GM19238 (cell line): ENCODE measurements at regions not wholly inside any gene's neighbourhood (a gene's known extent, or its start where the extent isn't known, plus 50 kb on each side); places are given as distances from the start of the nearest gene placed in this dataset.
A peak's percentile ranks its signal among the peaks of the same experiment; 100 is the strongest.
"Not testable (repeated sequence)": the region's sequence is repeated elsewhere in the genome, so short reads cannot be mapped to it uniquely, and the experiment has no call there.

Experiments
- DNase-seq: peaks from one replicate; pipeline ENCODE4 v3.0.0; 2011; ENCODE audit warnings: low spot score; ENCODE audit not compliant: insufficient read length

DNA sequence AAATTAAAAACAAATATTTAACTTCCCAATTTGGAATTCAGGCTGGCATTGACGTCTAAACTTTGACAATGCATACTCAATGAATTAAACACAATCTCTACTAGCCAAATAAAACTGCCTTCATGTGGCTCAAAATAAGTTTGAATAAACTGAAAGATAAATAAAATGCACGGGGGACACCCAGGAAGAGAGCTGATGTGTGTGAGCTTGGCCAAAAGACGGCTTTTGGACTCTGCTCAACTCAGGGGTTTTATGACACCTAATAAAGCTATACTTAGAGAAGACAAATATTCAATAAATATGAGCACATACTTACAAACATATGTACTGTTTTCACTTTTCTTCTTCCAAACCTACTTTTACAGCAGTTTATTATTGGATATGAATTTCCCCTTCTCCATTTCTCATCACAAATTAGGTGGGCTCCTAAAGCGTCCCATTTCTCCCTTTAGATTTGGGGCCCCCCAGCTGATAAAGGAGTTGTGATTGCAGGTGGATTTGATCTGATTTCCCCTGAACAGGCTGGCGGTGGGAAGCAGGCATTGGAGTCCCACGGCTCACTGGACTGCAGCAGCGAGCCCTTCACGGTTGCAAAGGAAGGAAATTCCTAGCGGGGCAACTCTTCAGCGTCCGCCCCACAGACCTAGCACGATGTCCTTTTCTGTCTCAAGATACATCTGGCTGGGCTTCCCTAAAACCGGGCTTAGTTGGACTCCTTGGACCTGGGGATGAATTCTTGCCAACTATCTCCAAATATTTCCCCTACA is 79.6 kb downstream of the INSIG1 start:
- DNase-seq, result no peak

DNA sequence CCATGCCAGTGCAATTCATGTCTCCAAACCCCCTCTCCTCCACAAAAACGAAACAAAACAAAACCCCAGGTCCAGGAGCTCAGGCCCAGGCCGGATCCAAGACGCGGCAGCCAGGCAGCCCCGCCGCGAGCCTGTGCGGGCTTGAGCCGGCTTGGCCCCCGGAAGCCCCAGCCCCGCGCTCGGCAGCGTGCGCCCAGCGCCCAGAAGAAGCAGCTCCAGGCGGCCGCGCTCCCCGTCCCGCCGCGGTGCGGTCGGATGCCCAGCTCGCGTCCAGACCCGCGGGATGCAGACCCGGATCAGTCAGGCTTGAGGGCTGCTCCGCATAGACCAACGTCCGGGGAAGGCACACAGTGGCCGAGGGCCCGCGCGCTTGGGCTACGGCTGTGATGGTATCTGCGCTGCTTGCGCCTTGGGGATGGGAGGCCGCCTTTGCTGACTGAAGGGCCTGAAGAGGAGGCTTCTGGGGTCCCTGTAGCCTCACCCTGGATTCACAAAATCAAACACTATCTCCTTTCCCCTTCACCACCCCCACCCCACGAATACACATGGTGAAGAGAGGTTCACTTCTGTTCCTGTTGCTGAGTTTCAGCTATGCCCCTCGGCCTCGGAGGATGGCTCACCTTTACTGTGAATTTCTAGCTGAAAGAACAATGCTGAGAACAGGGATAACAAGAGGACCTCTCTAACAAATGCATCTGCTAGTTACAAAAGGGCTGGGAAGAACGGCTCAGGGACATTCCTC is 79.9 kb upstream of the EN2 start:
- DNase-seq, result no peak

DNA sequence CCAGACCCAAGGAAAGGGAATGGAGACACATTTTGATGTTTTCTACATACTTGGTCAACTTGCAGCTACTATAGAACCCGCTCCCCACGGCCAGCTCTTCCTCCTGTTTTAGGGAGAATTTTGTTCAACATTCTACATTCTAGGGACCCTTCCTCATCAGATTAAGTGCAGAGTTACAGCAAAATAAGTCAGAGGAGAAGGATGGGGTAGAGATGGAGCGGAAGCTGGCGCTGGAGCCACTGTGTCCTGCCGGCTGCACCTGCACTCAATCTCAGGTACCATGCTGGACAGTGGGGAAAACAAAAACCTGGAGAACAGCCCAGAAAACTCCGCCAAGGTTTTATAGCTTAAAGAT is 79.4 kb upstream of the EN2 start:
- DNase-seq, result no peak

DNA sequence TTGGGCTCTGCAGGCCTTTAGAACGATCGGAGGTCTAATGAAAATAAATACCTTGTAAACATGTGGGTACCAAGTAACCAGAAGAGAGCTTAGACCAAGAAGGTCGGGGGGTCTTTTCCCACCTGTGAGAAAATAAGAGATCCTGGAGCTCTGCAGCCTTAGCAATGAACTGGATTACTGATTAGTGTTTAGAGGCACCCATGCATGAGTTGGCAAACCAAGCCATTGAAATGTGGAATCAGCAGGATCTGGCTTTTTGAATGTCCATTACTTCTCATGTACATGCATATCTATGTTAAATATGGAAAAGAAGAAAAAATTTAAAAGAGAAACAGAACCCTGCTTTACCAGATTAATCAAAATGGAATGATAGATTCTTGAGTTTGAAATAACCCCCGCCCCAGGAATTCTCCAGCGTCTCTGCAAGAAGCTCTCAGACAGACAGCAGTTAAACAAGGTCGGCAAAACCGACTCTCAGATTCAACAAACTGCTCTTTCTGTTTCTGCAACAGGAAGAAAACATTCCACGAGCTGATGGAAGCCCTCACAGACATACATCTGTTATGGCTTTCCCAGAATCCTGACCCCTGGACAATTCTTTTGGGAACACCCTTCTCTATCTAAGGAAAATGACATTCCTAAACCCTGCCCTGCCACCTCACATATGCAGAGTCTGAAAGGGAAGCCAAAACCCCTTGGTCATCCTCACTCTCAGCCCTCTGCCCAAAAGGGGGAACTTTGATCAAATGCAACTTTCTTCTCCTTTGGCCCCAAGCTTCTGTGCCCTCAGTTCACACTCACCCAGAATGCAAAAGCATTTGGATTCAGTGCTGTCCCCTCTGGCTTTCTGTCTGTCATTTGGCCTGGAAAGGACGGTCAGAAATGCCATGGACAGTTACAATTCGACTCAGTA is 78.7 kb upstream of the EN2 start:
- DNase-seq, result no peak

DNA sequence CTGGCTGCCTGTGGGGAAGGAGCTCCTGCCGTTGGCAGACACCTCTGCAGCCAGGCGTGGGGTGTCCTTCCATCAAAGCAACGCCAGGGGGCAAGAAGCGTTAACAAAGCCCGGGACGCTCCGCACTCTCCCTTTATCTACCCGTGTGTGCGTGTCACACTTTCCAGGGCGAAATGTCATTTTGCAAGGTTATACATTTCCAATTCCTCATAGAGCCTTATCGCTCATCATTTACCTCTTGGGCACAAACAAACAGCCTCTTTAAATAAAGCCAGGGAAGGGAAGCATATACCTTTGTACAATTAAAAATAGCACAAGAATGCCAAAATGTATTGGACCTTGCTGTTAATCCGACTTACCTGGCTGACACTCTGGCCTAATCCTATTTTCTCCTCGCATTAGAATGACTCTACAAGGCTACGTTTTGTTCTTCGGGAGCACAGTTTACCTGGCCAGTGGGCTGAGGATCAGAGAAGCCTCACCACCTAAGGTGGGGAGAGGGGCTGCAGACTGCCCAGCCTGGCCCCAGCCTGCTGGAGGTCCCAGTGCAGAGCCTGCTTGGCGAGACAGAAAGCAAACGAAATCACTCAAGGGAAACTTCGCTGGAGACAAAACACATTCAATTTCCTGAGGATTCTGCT is 77.6 kb upstream of the EN2 start:
- DNase-seq, result peak; percentile 91

DNA sequence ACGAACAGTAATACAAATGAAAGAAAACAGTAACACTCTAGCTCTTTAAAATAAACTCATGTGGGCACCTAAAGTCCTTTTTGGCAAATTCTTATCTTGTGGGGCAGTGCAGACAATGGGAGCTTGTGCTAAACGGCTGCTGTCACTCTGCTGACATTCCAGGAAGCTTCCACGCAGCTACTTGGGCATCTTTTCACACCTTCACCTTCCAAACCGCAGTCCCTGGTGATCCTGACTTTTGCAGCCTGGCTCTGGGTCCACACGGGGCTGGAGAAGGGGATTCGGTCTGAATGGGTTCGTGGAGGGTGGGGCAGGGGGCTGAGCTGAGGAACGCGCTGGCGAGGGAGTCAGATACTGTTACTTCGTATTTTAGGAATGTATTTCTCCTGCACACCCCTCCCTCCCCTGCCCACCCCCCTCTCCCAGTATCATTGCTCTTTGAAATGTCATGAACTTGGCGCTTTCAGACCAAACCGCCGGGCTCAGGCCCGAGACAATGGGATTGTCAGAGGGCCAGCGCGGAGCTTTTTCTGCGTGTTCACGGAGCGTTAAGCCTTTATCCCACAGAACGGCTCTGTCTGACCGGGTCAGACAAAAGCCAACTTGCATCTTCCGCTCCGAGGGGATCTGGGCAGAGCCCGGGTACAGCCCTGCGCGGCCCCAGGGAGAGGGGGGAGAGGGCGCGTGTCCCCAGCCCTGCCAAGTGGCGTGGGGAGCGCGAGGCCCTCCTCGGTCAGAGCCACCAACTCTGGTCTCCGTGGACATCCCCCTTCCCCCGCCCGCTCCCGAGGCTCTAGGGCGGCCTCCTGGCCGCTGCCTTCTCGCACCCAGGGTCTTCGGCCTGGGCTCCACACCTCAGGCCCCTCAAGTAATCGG is 76.7 kb upstream of the EN2 start:
- DNase-seq, result no peak

DNA sequence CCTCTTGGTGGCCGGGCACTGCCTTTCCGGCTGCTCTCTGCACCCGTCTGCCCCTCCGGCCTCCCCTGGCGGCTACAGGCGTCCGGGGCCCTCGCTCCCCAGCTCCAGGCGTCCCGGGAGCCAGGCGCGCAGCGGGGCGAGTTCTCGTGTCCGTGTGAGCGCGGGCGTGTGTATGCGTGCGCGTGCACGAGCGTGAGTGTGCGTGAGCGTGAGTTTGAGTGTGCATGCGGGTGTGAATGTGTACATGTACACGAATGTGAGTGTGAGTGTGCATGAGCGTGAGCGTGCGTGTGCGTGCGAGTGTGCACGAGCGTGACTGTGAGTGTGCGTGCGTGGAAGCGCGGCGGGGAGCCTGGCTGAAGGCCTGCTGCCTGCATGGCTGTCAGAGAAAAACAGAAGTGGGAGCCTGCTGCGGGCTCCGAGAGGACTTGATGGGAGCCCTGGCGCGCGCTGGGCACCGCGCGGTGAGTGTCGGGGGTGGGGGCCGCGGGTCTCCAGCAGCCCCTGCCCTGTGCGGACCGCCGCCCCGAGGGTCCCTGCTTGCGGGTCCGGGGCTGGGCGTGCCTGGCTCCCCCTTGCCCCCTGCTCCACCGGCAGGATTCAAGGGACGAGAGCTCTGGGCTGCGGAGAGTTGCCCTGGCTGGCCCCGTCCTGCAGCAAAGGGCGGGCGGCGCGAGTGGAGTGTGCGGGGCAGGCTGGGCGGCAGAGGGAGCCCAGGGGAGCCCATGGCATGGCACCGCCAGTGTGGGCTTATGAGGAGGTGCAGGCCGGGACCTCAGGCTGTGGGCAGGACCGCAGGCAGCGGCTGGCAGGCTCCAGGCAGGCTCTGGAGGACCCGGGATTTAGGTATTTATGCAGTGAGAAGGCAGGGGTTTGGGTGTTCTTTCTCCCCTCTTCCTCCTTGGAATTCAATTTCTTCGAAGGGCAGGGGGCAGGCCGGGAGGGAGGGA is 75.8 kb upstream of the EN2 start:
- DNase-seq, result no peak

DNA sequence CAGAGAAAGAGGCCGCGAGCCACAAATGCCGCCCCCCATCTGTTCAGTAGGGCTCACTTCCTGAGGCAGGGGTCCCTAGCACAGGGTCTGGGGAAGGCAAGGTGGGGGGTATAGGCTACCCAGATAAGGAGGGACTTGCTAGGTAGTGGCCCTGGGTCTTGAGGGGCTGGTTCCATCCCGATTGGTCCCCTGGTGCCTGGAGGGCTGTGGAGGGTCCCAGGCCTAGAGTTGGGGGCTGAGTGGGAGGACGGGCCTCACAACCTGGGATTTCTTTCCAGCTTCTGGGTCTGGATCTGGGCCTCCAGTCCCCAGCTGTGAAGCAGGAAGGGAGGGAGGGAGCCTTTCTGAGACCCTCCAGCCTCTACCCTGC is 75.1 kb upstream of the EN2 start:
- DNase-seq, result no peak

DNA sequence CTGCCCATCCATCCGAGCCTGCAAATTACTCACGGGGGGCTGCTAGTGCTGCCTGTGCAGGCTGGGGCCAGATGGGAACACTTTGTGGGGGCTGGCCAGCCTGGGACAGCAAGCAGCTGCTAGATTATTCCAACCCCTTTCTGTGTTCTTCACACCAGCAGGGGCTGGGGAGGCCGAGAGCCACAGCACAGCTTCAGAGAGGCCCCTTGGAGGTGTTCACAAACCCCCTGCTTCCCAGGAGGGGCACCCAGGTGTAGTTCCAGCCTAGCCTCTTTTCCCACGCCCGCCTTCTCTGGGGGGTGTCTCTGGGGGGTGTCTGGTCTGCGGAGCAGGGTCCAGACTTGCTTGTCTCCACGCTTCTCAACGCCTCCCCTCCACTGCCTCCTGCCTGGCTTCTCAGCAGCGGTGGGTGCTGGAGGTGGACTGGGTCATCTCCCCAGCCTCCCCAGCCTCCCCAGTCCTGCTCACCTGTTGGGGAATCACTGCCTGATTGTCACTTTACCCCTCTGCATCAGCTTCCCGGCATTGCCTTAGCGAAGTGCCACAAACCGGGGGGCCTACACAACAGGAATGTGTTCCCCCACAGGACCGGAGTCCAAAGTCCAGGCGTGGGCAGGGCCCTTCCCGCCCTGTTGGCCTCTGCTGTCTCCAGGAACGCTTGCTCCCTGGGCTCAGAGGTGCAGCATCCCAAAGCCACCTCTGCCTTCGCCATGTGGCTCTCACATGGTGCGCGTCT is 74.0 kb upstream of the EN2 start:
- no peak for DNase-seq

DNA sequence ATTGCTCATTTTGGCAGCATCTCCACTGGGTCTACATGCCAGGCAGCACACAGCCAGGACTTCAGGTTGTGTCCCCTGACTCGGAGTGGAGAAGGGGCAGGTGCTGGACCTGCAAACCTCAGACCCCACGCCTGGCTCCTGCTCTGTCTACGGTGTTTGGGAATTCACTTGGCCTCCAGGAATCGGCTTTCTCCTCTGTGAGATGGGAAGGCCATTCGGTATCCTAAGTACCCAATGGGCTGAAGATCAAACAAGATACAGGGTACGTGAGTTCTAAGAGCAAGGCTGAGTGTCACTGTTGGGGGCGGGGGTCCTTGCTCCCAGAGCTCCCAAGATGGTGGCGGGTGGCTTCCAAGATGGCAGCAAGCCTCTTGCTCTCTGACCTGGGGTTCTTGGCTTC is 73.2 kb upstream of the EN2 start:
- DNase-seq, result no peak

DNA sequence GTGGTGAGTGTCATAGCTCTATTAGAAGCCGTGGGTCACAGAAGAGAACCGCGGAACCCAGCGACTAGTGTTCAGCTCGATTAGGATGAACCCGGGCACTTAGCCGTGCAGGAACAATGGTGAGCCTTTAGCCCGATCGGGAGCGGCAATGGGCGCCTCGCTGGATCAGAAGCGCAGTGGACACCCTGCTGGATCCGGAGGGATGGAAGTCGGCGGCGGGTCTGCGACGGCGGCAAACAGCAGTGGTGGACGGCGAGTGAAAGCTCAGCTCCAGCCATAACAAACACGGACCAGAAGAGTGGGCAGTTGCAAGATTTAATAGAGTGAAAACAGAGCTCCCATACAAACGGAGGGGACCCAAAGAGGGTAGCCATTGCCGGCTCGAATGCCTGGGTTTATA is 72.7 kb upstream of the EN2 start:
- DNase-seq, result not testable (repeated sequence)

DNA sequence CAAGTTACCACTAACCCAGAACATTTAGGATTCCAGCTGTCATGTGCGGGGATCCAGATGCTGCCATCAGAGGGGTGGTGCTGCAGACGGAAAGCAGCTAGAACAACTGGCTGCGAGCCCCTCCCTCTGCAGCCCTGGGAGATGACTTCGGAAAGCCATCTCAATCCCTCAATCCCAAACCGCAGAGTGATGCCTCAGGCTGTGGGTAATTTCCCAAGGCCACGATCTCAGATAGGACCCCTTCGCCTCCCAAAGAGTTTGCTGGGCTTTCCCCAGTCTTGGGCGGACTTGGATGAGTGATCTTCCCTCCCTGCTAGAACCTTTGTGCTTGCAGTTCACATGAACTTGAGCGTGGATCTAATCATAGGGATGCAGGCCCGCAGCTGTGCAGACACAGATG is 71.3 kb upstream of the EN2 start:
- no peak for DNase-seq

DNA sequence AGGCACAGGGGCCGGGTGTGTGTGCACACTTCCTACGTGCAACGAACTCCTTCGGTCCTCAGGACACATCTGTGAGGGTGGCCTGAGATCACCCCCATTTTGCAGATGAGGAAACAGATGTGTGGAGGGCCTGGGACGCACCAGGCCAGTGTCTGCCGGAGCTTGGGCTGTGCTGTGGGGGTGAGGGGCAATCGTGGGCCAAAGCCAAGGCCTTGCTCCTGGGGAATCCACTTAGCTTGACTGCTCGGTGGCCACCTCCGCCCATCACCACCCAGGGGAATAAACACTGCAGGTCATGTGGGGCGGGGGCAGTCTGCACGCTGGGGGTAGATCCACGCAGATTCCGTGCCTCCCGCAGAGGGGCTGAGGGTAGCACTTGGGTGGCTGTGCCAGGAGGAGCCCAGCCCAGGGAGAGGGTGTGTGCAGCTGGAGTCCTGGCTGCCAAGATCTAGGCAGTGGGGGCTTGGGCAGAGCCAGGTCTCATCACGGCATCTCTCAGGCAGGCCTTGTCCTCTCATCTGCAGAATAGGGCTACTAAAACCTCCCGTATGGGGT is 70.8 kb upstream of the EN2 start:
- no peak for DNase-seq

DNA sequence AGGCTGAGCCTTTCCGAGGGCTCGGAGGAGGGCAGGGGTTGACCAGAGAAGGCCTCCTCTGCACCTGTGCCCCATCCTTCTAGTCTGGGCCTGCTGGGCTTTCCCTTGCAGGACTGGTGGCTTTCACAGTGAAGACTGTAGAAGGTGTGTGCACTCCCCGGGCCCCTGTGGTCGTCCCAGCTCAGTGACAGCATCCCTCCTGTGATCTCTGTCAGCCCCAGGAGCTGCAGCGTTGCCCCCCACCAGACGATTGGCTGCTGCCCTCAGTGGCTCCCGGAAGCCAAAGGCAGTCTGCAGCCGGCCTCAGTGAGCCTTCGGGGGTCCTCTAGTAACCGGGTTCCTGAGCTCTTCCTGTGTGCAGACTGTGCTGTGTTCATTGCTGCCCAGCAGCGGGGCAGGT is 69.4 kb upstream of the EN2 start:
- DNase-seq, result no peak

DNA sequence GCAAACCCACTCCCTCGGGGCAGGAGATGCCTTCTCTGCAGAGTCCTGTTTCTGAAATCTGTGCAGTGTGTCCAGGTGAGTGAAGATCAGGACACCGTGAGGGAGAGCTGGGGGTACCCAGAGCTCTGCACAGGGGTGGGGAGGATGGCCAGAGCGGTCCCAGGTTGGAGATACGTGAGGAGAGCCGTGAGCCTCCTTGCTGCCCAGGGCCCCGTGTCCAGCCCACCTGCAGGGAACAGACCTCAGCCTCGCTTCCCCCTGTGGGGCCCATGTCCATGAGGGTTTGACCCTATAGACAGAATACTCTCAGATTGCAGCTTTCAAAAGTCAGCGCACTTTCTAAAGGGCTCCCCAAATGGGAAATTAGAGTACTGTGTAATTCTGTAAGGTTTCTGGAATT is 66.5 kb upstream of the EN2 start:
- no peak for DNase-seq

DNA sequence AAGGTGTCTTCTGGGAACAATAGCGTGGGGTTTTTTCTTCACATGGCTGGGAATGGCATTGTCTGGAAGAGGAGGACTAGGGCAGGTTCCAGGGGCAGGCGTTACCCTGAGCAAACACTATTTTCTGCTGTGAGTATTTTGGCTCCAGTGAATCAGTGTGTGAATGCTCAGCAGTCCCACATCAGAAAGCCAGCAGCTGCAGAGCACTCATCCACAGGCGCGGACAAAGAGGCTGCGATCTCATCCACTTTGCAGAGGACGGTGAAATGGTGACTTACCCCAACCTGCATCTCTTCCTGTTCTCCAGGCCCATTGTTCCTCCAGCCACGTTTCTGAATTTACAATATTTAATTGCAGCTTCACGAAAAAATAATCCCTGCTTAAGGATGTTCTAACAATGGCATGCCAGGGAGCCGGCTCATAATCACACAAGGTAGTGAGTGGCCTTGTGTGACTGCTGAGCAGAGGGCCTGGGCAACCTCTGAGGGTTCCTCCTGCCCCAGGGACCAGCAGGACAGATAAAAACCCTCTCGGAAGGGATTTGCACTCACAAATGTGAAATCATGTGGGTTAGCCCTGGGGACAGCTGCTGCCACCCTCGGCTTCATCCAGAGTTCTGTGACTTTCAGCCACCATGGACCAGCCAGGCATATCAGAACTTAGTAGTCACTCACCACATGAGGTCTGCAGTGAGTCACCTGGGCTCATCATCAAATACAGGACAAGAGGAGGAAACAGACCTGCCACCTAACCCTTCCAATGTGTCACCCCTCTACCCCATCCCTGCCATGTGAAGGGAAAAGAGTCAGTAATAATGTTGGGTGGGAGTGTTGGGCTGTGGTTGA is 65.0 kb upstream of the EN2 start:
- DNase-seq, result no peak

DNA sequence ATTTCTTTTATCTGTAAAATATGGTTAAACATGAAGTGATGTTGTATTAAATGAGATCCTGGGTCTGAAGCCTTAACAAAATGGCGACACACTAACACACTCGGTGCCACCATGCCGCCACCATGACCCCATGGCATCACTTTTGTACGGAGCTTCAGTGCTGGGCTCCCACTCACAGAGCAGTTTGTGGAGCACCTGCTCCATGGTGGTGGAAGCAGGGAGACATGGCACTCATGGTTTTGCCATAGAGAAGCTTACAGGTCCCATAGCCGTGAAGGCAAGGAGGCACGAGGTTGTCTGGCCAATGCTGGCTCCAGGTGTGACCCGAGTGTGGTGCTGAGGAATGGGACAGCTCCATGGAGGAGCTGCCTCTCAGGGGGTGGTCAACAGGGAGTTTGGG is 63.5 kb upstream of the EN2 start:
- no peak for DNase-seq
